ENCODE measurements at regions not wholly inside any gene's neighbourhood (a gene's known extent, or its start where the extent isn't known, plus 50 kb on each side); places are given as distances from the start of the nearest gene placed in this dataset.

- H2AFZ ChIP-seq (ENCODE audit: low read length), result no peak overlapping the region
- H2AK5ac ChIP-seq (ENCODE audit: low read depth, low read length), result no peak overlapping the region
- no peak overlapping the region for H4K5ac ChIP-seq (ENCODE audit: insufficient read length, low read depth, low read length)
- H3K23me2 ChIP-seq (ENCODE audit: low read depth, low read length), result no peaks in the 10 kb centered on the region
- H3K27ac ChIP-seq (ENCODE audit: low read depth, low read length), result no peak overlapping the region
- no peaks in the 10 kb centered on the region; a peak in 1 of 4 replicates for H3K9me3 ChIP-seq (ENCODE audit: insufficient read depth in 2 of 2, low read depth in 1 of 2, low read length in 1 of 2)
- H3K56ac ChIP-seq (replicated peaks; ENCODE audit: insufficient read length, low read depth, low read length), result no peak overlapping the region
- no peak overlapping the region for H3K4ac ChIP-seq (replicated peaks; ENCODE audit: insufficient read length, low read depth, low read length)
- no peak overlapping the region for H4K8ac ChIP-seq (ENCODE audit: extremely low read depth, insufficient read depth, low read length)
- no peaks in the 10 kb centered on the region for H3K79me2 ChIP-seq (ENCODE audit: control insufficient read depth in 1 of 2, insufficient read depth in 2 of 2, low read length in 2 of 2)
- H3K9ac ChIP-seq (replicated peaks in 1 of 4; ENCODE audit: extremely low read depth in 1 of 4, low read depth in 3 of 4, low read length in 3 of 4), result no peak overlapping the region
- no peak overlapping the region for H4K91ac ChIP-seq (replicated peaks; ENCODE audit: insufficient read length, low read length)
- H3K14ac ChIP-seq (ENCODE audit: insufficient read length), result no peak overlapping the region
- no peak overlapping the region for H2BK15ac ChIP-seq (ENCODE audit: low read length)
- ChIA-PET CTCF (ENCODE audit: partially characterized antibody) (no interaction called here), POLR2A (ENCODE audit: partially characterized antibody) (no interaction called here)
- no peak overlapping the region for H3K18ac ChIP-seq (ENCODE audit: extremely low read depth, low read length)
- H2BK120ac ChIP-seq (replicated peaks; ENCODE audit: low read depth, low read length), result no peak overlapping the region
- H2BK20ac ChIP-seq (ENCODE audit: low read length), result no peak overlapping the region
- H3K4me2 ChIP-seq (ENCODE audit: insufficient read depth in 1 of 2, low read depth in 2 of 2, low read length in 2 of 2), result no peak overlapping the region
- H3K4me1 ChIP-seq (replicated peaks in 1 of 4; ENCODE audit: control insufficient read depth in 3 of 4, insufficient read depth in 4 of 4, low read length in 3 of 4), result peaks cover 0 to 3% (median 0%) of the 10 kb centered on the region in 4 experiments; a peak in 1 of 7 replicates
- H3K27me3 ChIP-seq (replicated peaks in 1 of 4; ENCODE audit: control insufficient read depth in 3 of 4, extremely low read depth in 1 of 4, insufficient read depth in 3 of 4, low read length in 3 of 4), result no peaks in the 10 kb centered on the region
- no peak overlapping the region for H2BK5ac ChIP-seq (ENCODE audit: low read depth, low read length)
- H3K36me3 ChIP-seq (ENCODE audit: control insufficient read depth in 2 of 4, insufficient read depth in 4 of 4, low read length in 3 of 4), result no peaks in the 10 kb centered on the region
- no peak for FAIRE-seq
- no peak overlapping the region for H2BK12ac ChIP-seq (ENCODE audit: low read depth, low read length)
- no peak overlapping the region for H3K4me3 ChIP-seq (ENCODE audit: extremely low read depth in 1 of 4, insufficient read depth in 2 of 4, low read depth in 3 of 4, low read length in 4 of 4)
- H4K20me1 ChIP-seq (replicated peaks in 1 of 2; ENCODE audit: control insufficient read depth in 1 of 2, insufficient read depth in 2 of 2, low read length in 2 of 2), result no peaks in the 10 kb centered on the region
- no peak overlapping the region for H3K23ac ChIP-seq (ENCODE audit: insufficient read length)
- no peaks in the 10 kb centered on the region for H3K79me1 ChIP-seq (ENCODE audit: low read depth, low read length)
- 95% methylated on average over 5 of the region's 5 CpGs; no CpG with 5 or more reads in 1 of the 2 experiments for WGBS, 2 experiments (ENCODE audit: extremely low coverage in 1 of 2, insufficient coverage in 1 of 2, insufficient read length in 1 of 2, insufficient replicate concordance in 2 of 2, low coverage in 1 of 2, low lambda C conversion rate in 2 of 2, missing lambda C conversion rate in 1 of 2)
- no peak for DNase-seq (ENCODE audit: low read depth in 1 of 2, low spot score in 2 of 2)
- no peak for TF ChIP-seq SRF (IDR thresholded peaks at IDR 0.05; ENCODE audit: low read depth, low read length)
- TF ChIP-seq GTF2F1 (IDR thresholded peaks at IDR 0.05; ENCODE audit: borderline replicate concordance, low read depth, low read length), result no peak
- no peak for TF ChIP-seq TCF12 (IDR thresholded peaks at IDR 0.05; ENCODE audit: low read depth, low read length)
- TF ChIP-seq CREB1 (IDR thresholded peaks at IDR 0.05), result no peak
- no peak for TF ChIP-seq KDM5A (IDR thresholded peaks at IDR 0.05; ENCODE audit: low read length)
- TF ChIP-seq CEBPB (IDR thresholded peaks at IDR 0.05; ENCODE audit: low read depth, low read length), result no peak
- TF ChIP-seq SP2 (IDR thresholded peaks at IDR 0.05; ENCODE audit: low read length), result no peak
- no peak for TF ChIP-seq RXRA (IDR thresholded peaks at IDR 0.05; ENCODE audit: insufficient read depth, low read depth, low read length)
- no peak for TF ChIP-seq MAFK (IDR thresholded peaks at IDR 0.05; ENCODE audit: low read depth, low read length)
- no peak for TF ChIP-seq TBP (IDR thresholded peaks at IDR 0.05; ENCODE audit: low read depth, low read length)
- TF ChIP-seq BACH1 (IDR thresholded peaks at IDR 0.05; ENCODE audit: low read length), result no peak
- TF ChIP-seq BCL11A (IDR thresholded peaks at IDR 0.05; ENCODE audit: low read depth in 2 of 2, low read length in 2 of 2), result no peak
- TF ChIP-seq, protein P1, sequence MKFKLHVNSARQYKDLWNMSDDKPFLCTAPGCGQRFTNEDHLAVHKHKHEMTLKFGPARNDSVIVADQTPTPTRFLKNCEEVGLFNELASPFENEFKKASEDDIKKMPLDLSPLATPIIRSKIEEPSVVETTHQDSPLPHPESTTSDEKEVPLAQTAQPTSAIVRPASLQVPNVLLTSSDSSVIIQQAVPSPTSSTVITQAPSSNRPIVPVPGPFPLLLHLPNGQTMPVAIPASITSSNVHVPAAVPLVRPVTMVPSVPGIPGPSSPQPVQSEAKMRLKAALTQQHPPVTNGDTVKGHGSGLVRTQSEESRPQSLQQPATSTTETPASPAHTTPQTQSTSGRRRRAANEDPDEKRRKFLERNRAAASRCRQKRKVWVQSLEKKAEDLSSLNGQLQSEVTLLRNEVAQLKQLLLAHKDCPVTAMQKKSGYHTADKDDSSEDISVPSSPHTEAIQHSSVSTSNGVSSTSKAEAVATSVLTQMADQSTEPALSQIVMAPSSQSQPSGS (IDR thresholded peaks at IDR 0.05; ENCODE audit: low read length), result no peak
- no peak for TF ChIP-seq POU5F1 (IDR thresholded peaks at IDR 0.05; ENCODE audit: low read depth, low read length)
Observed at GRCh38 chr13:104196611-104197010, 1130.4 kb upstream of the SLC10A2 start.
